ENCODE measurements at regions not wholly inside any gene's neighbourhood (a gene's known extent, or its start where the extent isn't known, plus 50 kb on each side); places are given as distances from the start of the nearest gene placed in this dataset.

GRCh38 chr13:62173958-62174357 is 758.3 kb upstream of the PCDH20 start:
- no peak overlapping the region for H3K27ac ChIP-seq
- H3K9me3 ChIP-seq (ENCODE audit: control insufficient read depth, low read length): no peaks in the 10 kb centered on the region
- H3K4me1 ChIP-seq: no peaks in the 10 kb centered on the region
- TF ChIP-seq CTCF (IDR thresholded peaks at IDR 0.05): no peak
- H3K27me3 ChIP-seq (ENCODE audit: control insufficient read depth, insufficient read depth, low read length): no peaks in the 10 kb centered on the region
- no peaks in the 10 kb centered on the region for H3K36me3 ChIP-seq (ENCODE audit: control insufficient read depth, insufficient read depth, low read length)
- H3K9ac ChIP-seq: no peak overlapping the region
- no peak overlapping the region for H3K4me3 ChIP-seq (ENCODE audit: low read depth, low read length)
- H2AFZ ChIP-seq: no peak overlapping the region
- H3K79me2 ChIP-seq: no peaks in the 10 kb centered on the region
- no peak overlapping the region for H3K4me2 ChIP-seq (ENCODE audit: low read length)

- Histone ChIP-seq H3K27me3 (ENCODE audit: control insufficient read depth, insufficient read depth, low read length) (no peaks in the 10 kb centered on the region), H3K27ac (no peak overlapping the region), H3K9ac (no peak overlapping the region), H2AFZ (no peak overlapping the region), H3K4me3 (ENCODE audit: low read depth, low read length) (no peak overlapping the region), H3K4me1 (no peaks in the 10 kb centered on the region), H3K9me3 (ENCODE audit: control insufficient read depth, low read length) (no peaks in the 10 kb centered on the region), H3K4me2 (ENCODE audit: low read length) (no peak overlapping the region), H3K79me2 (no peaks in the 10 kb centered on the region), H3K36me3 (ENCODE audit: control insufficient read depth, insufficient read depth, low read length) (no peaks in the 10 kb centered on the region)
- no peak for TF ChIP-seq CTCF (IDR thresholded peaks at IDR 0.05)
Observed at GRCh38 chr13:62171697-62172096, 756.0 kb upstream of the PCDH20 start.

GRCh38 chr13:62168891-62169290 is 753.2 kb upstream of the PCDH20 start:
- Histone ChIP-seq H3K9ac (no peak overlapping the region), H3K36me3 (ENCODE audit: control insufficient read depth, insufficient read depth, low read length) (no peaks in the 10 kb centered on the region), H3K4me2 (ENCODE audit: low read length) (no peak overlapping the region)

GRCh38 chr13:62167650-62168172 is 752.1 kb upstream of the PCDH20 start:
- H3K4me1 ChIP-seq: no peaks in the 10 kb centered on the region
- no peak overlapping the region for H3K27ac ChIP-seq
- no peak overlapping the region for H3K4me2 ChIP-seq (ENCODE audit: low read length)
- no peak overlapping the region for H3K9ac ChIP-seq
- no peaks in the 10 kb centered on the region for H3K36me3 ChIP-seq (ENCODE audit: control insufficient read depth, insufficient read depth, low read length)
- no peak for TF ChIP-seq CTCF (IDR thresholded peaks at IDR 0.05)
- no peaks in the 10 kb centered on the region for H3K79me2 ChIP-seq
- no peaks in the 10 kb centered on the region for H3K27me3 ChIP-seq (ENCODE audit: control insufficient read depth, insufficient read depth, low read length)
- H2AFZ ChIP-seq: no peak overlapping the region
- H3K4me3 ChIP-seq (ENCODE audit: low read depth, low read length): no peak overlapping the region
- no peaks in the 10 kb centered on the region for H3K9me3 ChIP-seq (ENCODE audit: control insufficient read depth, low read length)

More at GRCh38 chr13:62168891-62169290, 753.2 kb upstream of the PCDH20 start:
- no peak for TF ChIP-seq CTCF (IDR thresholded peaks at IDR 0.05)
- Histone ChIP-seq H3K27ac (no peak overlapping the region), H2AFZ (no peak overlapping the region), H3K79me2 (no peaks in the 10 kb centered on the region), H3K4me1 (no peaks in the 10 kb centered on the region), H3K9me3 (ENCODE audit: control insufficient read depth, low read length) (no peaks in the 10 kb centered on the region), H3K27me3 (ENCODE audit: control insufficient read depth, insufficient read depth, low read length) (no peaks in the 10 kb centered on the region), H3K4me3 (ENCODE audit: low read depth, low read length) (no peak overlapping the region)

- TF ChIP-seq CTCF (IDR thresholded peaks at IDR 0.05): no peak
- Histone ChIP-seq H3K4me2 (ENCODE audit: low read length) (no peak overlapping the region), H3K27me3 (ENCODE audit: control insufficient read depth, insufficient read depth, low read length) (no peaks in the 10 kb centered on the region), H3K4me1 (no peaks in the 10 kb centered on the region), H3K79me2 (no peaks in the 10 kb centered on the region), H2AFZ (no peak overlapping the region), H3K4me3 (ENCODE audit: low read depth, low read length) (no peak overlapping the region), H3K9me3 (ENCODE audit: control insufficient read depth, low read length) (no peaks in the 10 kb centered on the region), H3K27ac (no peak overlapping the region), H3K36me3 (ENCODE audit: control insufficient read depth, insufficient read depth, low read length) (no peaks in the 10 kb centered on the region), H3K9ac (no peak overlapping the region)
Observed at GRCh38 chr13:62162860-62163259, 747.2 kb upstream of the PCDH20 start.

All from parathyroid adenoma (tissue), 2 donors.